ENCODE measurements at regions not wholly inside any gene's neighbourhood (a gene's known extent, or its start where the extent isn't known, plus 50 kb on each side); places are given as distances from the start of the nearest gene placed in this dataset.
"Not testable (repeated sequence)": the region's sequence is repeated elsewhere in the genome, so short reads cannot be mapped to it uniquely, and the experiment has no call there.

GRCh38 chr2:149872638-149873150 is 285.1 kb upstream of the MMADHC start:
- peaks cover 0 to 8% of the 10 kb centered on the region in 2 donors for H3K9me3 Mint-ChIP-seq
- H3K27ac Mint-ChIP-seq: no peak overlapping the region
- H3K36me3 Mint-ChIP-seq: no peaks in the 10 kb centered on the region
- DNase-seq (ENCODE audit: low spot score in 2 of 2) (no peak), ATAC-seq (no peak)

DNA sequence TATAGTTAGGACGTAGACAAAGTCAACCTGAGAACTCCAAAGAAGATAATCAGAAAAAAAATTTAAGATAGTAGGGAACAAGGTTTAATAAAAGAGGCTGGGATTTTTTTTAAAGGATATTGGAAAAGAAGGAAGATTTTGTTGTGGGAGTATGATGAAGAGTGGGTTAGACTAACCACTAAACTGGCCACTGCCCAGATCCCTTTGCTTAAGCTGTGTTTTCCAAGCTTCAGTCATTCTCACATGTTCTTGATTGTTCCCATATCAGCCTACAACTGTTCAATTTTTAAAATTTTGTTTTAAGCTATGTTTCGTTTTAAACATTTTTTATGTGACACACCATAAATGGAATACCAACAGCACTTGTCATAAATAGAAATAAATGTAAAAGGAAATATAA is 284.5 kb upstream of the MMADHC start:
- peaks cover 0 to 8% of the 10 kb centered on the region in 2 donors for H3K9me3 Mint-ChIP-seq
- no peak overlapping the region for H3K27ac Mint-ChIP-seq
- ATAC-seq (no peak), DNase-seq (ENCODE audit: low spot score in 2 of 2) (no peak)
- no peaks in the 10 kb centered on the region for H3K36me3 Mint-ChIP-seq

- Mint-ChIP-seq H3K27ac (no peak overlapping the region), H3K36me3 (no peaks in the 10 kb centered on the region), H3K9me3 (peaks cover 0 to 8% of the 10 kb centered on the region in 2 donors)
- no peak for DNase-seq (ENCODE audit: low spot score in 2 of 2)
- ATAC-seq: no peak
Measured at GRCh38 chr2:149871091-149871885, 283.7 kb upstream of the MMADHC start.

GRCh38 chr2:149863227-149863626 is 275.7 kb upstream of the MMADHC start:
- DNase-seq (ENCODE audit: low spot score in 2 of 2) (no peak), ATAC-seq (no peak)
- H3K9me3 Mint-ChIP-seq: peaks cover 5 to 10% of the 10 kb centered on the region in 2 donors
- H3K27ac Mint-ChIP-seq: no peak overlapping the region
- H3K36me3 Mint-ChIP-seq: peaks cover 0 to 8% of the 10 kb centered on the region in 2 donors

DNA sequence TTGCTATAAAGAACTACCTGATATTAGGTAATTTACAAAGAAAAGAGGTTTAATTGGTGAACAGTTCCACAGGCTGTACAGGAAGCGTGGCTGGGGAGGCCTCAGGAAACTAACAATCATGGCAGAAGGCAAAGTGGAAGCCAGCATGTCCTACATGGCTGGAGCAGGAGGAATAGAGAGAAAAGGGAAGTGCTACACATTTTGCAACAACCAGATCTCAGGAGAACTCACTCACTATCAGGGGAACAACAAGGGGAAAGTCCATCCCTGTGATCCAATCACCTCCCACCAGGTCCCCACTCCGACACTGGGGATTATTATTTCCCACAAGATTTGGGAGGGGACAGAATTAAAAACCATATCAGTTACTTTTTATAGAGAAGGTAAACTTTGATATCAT is 273.5 kb upstream of the MMADHC start:
- peaks cover 0 to 8% of the 10 kb centered on the region in 2 donors for H3K36me3 Mint-ChIP-seq
- DNase-seq (ENCODE audit: low spot score in 2 of 2) (no peak), ATAC-seq (no peak)
- no peak overlapping the region for H3K27ac Mint-ChIP-seq
- peaks cover 5 to 19% of the 10 kb centered on the region in 2 donors for H3K9me3 Mint-ChIP-seq

- H3K27ac Mint-ChIP-seq: peak overlapping the region in 1 of 2 donors; percentile 18
- no peak for ATAC-seq
- H3K9me3 Mint-ChIP-seq: peaks cover 5 to 19% of the 10 kb centered on the region in 2 donors
- no peak for DNase-seq (ENCODE audit: low spot score in 2 of 2)
- peaks cover 0 to 8% of the 10 kb centered on the region in 2 donors for H3K36me3 Mint-ChIP-seq
Measured at GRCh38 chr2:149860276-149860921, 272.8 kb upstream of the MMADHC start.

DNA sequence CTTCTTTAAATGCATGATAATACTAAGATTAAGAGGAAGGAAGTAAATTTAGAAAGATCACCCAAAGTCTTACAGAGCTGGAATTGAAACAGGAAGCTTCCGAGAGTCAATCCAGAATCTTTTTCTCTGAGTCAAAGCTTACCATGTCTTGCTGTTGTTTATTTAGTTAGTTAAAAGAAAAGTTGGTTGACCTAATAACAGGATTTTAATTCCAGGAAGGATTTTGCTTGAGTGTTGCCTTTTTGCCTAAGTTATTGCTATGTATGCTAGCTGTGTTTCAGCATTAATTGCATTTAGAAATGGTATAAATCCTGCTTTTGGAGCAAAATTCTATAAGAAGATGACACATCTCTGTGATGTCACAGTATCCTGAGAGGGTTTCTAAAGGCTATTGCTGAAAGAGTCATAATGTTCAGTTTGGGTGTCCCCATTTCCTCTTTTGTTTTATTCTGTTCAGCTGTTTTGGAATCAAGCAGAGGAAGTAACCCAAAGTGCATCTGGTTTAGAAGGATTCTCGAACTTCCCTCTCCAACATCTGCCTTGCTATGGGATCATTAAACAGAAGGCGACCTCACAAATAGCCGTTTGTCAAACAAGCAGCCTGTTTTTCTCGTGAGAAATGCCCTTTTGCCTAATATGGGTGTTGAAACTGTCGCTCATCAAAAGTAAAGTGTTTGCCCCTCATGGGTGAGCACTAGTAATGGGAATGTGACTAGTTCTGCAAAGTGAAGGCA is 271.5 kb upstream of the MMADHC start:
- ATAC-seq: no peak
- DNase-seq (ENCODE audit: low spot score in 2 of 2): no peak
- peaks cover 5 to 19% of the 10 kb centered on the region in 2 donors for H3K9me3 Mint-ChIP-seq
- H3K27ac Mint-ChIP-seq: no peak overlapping the region
- H3K36me3 Mint-ChIP-seq: peaks cover 0 to 8% of the 10 kb centered on the region in 2 donors

DNA sequence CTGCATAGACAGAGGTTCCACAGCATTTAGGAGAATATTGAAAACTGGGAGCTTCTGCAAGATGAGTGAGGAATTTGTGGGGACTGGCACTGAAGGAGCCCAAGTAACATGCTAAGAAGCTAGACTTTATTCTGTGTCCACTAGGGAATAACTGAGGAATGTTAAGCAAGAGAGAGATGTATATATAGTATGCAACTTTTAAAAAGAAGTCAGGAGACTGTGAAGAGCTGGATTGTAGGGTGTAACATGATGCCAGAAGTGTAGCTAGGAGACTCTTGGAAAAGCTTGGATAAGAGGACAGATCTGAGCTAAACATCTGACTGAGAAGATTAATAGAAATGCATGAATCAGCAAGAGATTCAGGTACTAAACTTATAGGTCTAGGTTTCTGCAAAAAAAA is 270.6 kb upstream of the MMADHC start:
- Mint-ChIP-seq H3K9me3 (peaks cover 2 to 19% of the 10 kb centered on the region in 2 donors), H3K27ac (no peak overlapping the region), H3K36me3 (peaks cover 0 to 8% of the 10 kb centered on the region in 2 donors)
- DNase-seq (ENCODE audit: low spot score in 2 of 2): no peak
- no peak for ATAC-seq

DNA sequence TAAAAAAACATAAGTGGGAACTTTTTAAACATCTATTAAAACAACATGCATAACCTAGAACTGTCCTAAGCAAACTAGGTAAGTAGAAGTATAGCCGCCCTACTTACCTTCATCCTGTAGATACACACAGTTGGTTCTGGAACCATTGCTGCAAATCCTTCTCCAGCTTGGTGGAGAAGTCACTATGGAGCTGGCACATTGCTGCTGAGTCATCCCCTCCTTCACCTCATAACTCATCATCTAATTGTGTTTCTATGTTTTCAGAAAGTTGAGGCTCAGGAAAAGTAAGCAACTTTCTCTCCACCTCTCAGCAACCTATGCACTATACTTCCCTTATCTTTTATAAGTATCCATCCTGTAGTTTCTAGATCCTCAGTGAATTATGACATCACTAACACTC is 269.8 kb upstream of the MMADHC start:
- Mint-ChIP-seq H3K9me3 (peaks cover 0 to 19% of the 10 kb centered on the region in 2 donors), H3K27ac (no peak overlapping the region), H3K36me3 (peaks cover 0 to 8% of the 10 kb centered on the region in 2 donors)
- DNase-seq (ENCODE audit: low spot score in 2 of 2) (no peak), ATAC-seq (no peak)

DNA sequence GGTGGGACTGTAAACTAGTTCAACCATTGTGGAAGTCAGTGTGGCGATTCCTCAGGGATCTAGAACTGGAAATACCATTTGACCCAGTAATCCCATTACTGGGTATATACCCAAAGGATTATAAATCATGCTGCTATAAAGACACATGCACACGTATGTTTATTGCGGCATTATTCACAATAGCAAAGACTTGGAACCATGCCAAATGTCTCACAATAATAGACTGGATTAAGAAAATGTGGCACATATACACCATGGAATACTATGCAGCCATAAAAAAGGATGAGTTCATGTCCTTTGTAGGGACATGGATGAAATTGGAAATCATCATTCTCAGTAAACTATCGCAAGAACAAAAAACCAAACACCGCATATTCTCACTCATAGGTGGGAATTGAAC is 268.3 kb upstream of the MMADHC start:
- not testable (repeated sequence) for DNase-seq (ENCODE audit: low spot score in 2 of 2); H3K36me3 Mint-ChIP-seq; H3K27ac Mint-ChIP-seq; ATAC-seq
- H3K9me3 Mint-ChIP-seq: peaks cover 0 to 19% of the 10 kb centered on the region in 2 donors

- ATAC-seq (no peak), DNase-seq (ENCODE audit: low spot score in 2 of 2) (no peak)
- Mint-ChIP-seq H3K9me3 (peaks cover 14 to 15% of the 10 kb centered on the region in 2 donors), H3K36me3 (peaks cover 9 to 10% of the 10 kb centered on the region in 2 donors), H3K27ac (peak overlapping the region in 1 of 2 donors; percentile 61)
Measured at GRCh38 chr2:149849591-149849990, 262.0 kb upstream of the MMADHC start.

GRCh38 chr2:149849136-149849535 is 261.6 kb upstream of the MMADHC start:
- ATAC-seq (no peak), DNase-seq (ENCODE audit: low spot score in 2 of 2) (no peak)
- H3K36me3 Mint-ChIP-seq: peaks cover 9 to 10% of the 10 kb centered on the region in 2 donors
- peaks cover 14 to 15% of the 10 kb centered on the region in 2 donors for H3K9me3 Mint-ChIP-seq
- H3K27ac Mint-ChIP-seq: peak overlapping the region in 1 of 2 donors; percentile 61

- H3K36me3 Mint-ChIP-seq: peaks cover 0 to 6% of the 10 kb centered on the region in 2 donors
- H3K9me3 Mint-ChIP-seq: peaks cover 13 to 19% of the 10 kb centered on the region in 2 donors
- DNase-seq (ENCODE audit: low spot score in 2 of 2) (no peak), ATAC-seq (no peak)
- H3K27ac Mint-ChIP-seq: no peak overlapping the region
Measured at GRCh38 chr2:149841396-149841795, 253.8 kb upstream of the MMADHC start.

DNA sequence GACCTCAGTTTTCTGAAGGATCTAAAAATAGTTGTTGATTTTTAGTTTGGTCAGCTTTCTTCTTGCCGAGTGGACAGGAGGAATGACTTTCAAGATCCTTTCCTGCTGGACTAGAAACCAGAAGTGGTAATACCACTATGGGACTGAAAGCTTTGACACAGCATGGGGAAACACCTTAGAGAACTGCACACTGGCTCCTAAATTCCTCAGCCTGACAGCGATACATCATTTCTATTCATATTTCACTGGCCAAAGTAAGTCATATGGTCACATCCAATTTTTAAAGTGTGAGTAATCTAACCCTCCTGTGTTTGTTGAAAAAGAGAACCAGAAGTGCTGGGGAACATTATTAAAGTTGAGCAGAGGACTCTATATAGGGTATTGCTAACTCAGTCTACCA is 244.7 kb upstream of the MMADHC start:
- ATAC-seq: no peak
- H3K9me3 Mint-ChIP-seq: peaks cover 13 to 22% of the 10 kb centered on the region in 2 donors

GRCh38 chr2:149828520-149829210 is 241.1 kb upstream of the MMADHC start:
- DNase-seq (ENCODE audit: low spot score in 2 of 2) (no peak), ATAC-seq (no peak)
- H3K27ac Mint-ChIP-seq: no peak overlapping the region
- H3K9me3 Mint-ChIP-seq: peaks cover 2 to 14% of the 10 kb centered on the region in 2 donors
- H3K36me3 Mint-ChIP-seq: no peaks in the 10 kb centered on the region

More for the DNA sequence above, 244.7 kb upstream of the MMADHC start:
- DNase-seq (ENCODE audit: low spot score in 2 of 2): no peak
- Mint-ChIP-seq H3K27ac (no peak overlapping the region), H3K36me3 (peaks cover 0 to 4% of the 10 kb centered on the region in 2 donors)

GRCh38 chr2:149827585-149828126 is 240.1 kb upstream of the MMADHC start:
- Mint-ChIP-seq H3K36me3 (no peaks in the 10 kb centered on the region), H3K9me3 (peaks cover 4 to 15% of the 10 kb centered on the region in 2 donors), H3K27ac (no peak overlapping the region)
- ATAC-seq (no peak), DNase-seq (ENCODE audit: low spot score in 2 of 2) (no peak)

Measured in activated naive CD4-positive, alpha-beta T cell treated with anti-CD3 and anti-CD28 coated beads, Interleukin-2, amount 50 U/mL, for 72 hours (primary cell).